ENCODE measurements at regions not wholly inside any gene's neighbourhood (a gene's known extent, or its start where the extent isn't known, plus 50 kb on each side); places are given as distances from the start of the nearest gene placed in this dataset.

DNA sequence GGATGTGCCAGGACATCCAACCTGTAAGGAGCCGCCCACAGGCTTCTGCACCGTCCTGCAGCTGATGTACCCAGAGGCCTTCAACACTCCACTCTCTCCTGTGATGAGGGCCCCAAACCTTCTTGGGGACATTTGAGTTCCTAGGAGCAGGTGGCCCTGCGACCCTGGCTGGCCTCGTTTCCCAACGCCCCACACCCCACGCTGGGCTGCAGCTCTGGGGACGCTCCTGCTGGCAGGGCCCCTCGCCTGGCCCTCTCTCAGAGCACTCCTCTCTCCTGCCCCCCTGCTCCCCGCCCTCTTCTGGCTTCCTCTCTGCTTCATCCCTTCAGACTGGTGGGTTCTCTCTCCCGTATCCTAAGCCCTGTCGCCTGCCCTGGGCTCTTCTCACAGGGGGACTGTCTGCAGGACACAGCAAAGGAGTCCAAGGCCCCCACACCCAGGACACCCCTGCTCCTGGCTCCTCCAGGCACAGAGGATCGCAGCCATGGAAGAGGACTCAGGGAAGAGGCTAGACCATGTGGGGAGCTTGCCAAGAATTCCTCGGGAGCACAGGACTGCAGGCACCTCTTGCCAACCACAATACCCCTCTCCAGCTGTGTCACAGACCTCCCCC, 541.4 kb downstream of the TCERG1L start:
- no peak for ATAC-seq
- H3K4me3 ChIP-seq = no peak overlapping the region
- no peaks in the 10 kb centered on the region for H3K36me3 ChIP-seq (ENCODE audit: low read depth)
- DNase-seq = peak in 1 of 3 donors; percentile 10
- H3K4me1 ChIP-seq (ENCODE audit: low read depth) = no peaks in the 10 kb centered on the region
- intact Hi-C loops (cut with DNase I, micrococcal nuclease) = no loop called here
- H3K9me3 ChIP-seq = peaks cover 26% of the 10 kb centered on the region
- TF ChIP-seq, protein P1, sequence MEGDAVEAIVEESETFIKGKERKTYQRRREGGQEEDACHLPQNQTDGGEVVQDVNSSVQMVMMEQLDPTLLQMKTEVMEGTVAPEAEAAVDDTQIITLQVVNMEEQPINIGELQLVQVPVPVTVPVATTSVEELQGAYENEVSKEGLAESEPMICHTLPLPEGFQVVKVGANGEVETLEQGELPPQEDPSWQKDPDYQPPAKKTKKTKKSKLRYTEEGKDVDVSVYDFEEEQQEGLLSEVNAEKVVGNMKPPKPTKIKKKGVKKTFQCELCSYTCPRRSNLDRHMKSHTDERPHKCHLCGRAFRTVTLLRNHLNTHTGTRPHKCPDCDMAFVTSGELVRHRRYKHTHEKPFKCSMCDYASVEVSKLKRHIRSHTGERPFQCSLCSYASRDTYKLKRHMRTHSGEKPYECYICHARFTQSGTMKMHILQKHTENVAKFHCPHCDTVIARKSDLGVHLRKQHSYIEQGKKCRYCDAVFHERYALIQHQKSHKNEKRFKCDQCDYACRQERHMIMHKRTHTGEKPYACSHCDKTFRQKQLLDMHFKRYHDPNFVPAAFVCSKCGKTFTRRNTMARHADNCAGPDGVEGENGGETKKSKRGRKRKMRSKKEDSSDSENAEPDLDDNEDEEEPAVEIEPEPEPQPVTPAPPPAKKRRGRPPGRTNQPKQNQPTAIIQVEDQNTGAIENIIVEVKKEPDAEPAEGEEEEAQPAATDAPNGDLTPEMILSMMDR (IDR thresholded peaks at IDR 0.05) = no peak

DNA sequence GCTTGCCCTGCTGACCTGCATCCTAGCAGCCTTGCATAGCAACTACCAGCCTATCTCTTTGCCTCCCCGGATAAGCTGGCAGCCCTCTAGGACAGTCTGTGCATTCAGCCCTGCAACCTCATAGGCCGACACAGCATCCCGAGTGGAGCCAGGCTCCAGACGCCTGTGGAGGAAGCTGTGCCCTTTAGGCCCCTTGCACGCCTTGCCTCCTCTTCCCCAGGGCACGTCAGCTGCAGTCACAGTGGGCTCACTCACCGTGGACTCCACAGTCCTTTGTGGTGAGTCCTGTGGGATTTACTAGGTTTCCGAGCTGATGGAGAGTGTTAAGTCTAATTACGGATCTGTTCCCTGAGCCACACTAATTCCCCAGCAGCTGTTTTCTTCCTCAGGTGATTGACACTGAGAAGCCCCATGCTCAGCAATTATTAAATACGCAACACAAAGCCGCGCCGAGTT, 540.0 kb downstream of the TCERG1L start:
- Histone ChIP-seq H3K4me3 (no peak overlapping the region), H3K4me1 (ENCODE audit: low read depth) (no peaks in the 10 kb centered on the region), H3K36me3 (ENCODE audit: low read depth) (no peaks in the 10 kb centered on the region), H3K9me3 (peaks cover 22% of the 10 kb centered on the region)
- ATAC-seq (no peak), DNase-seq (no peak)
- intact Hi-C loops (cut with DNase I, micrococcal nuclease) = no loop called here
- TF ChIP-seq, protein P1 (IDR thresholded peaks at IDR 0.05) = no peak

DNA sequence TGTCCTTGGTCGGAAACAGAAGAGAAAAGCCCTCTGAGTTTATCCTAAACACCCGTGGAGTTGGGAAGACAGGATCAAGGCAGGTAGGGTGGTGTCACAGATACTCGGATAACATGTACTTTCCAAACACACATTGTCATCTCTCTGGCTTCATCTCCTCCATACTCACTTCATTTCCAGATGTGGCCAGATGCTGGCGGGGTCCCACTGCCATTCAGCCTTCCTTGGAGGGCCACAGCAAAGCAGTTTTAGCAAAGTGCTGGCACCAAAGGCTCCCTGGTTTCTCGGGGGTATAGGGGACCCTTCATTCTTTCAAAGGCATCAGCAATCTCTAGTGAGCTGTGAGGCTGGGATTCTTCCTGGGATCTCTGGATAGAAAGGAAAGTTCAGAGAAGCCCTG, 539.5 kb downstream of the TCERG1L start:
- no peak for DNase-seq
- TF ChIP-seq, protein P1 (IDR thresholded peaks at IDR 0.05) = no peak
- intact Hi-C loops (cut with DNase I, micrococcal nuclease) = no loop called here

DNA sequence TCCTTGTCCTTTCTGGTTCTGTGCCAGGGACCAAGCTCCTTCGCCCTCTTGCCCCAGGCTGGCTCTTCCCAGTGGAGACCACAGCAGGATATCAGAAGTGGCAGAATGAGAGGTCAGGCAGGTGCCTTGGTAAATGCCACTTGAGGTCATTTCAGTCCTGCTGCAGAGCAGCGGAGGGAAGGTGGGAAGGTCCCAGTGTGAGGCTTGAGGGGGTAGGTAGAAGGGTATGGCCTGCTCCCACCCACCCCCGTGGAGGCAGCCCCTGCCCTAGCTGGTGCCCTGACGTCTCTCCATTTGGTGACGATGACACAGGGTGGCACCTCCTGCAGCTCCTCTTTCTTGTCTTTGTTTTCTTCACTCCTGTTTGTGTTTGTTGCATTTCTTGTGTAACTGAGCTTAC, 538.8 kb downstream of the TCERG1L start:
- DNase-seq (peak in 1 of 3 donors; percentile 4), ATAC-seq (no peak)
- TF ChIP-seq, protein P1 (IDR thresholded peaks at IDR 0.05) = no peak
- intact Hi-C loops (cut with DNase I, micrococcal nuclease) = no loop called here
- Histone ChIP-seq H3K36me3 (ENCODE audit: low read depth) (no peaks in the 10 kb centered on the region), H3K4me1 (ENCODE audit: low read depth) (no peaks in the 10 kb centered on the region), H3K4me3 (no peak overlapping the region), H3K9me3 (peaks cover 18% of the 10 kb centered on the region)

More for the DNA sequence above, 539.5 kb downstream of the TCERG1L start:
- ATAC-seq = no peak
- Histone ChIP-seq H3K9me3 (peaks cover 21% of the 10 kb centered on the region), H3K4me1 (ENCODE audit: low read depth) (no peaks in the 10 kb centered on the region), H3K36me3 (ENCODE audit: low read depth) (no peaks in the 10 kb centered on the region), H3K4me3 (no peak overlapping the region)

DNA sequence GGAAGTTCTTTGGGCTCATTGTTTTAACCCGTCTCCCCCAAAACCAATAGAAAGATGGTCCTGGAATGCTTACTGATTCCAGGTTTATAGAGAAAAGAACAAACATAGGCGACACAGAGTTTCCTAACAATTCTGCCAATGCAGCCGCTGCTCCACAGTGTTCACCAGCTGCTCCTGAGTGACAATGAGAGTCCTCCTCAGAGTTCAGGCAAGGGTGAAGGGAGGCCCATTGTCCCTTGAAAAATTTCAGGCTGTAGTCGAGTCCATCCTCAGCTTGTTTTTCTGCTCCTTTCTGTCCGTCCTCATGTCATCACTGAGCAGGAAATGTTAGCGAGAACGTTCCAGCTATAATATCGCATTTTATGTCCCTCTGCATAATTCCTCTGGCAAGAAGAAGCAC, 537.6 kb downstream of the TCERG1L start:
- Histone ChIP-seq H3K4me1 (ENCODE audit: low read depth) (no peaks in the 10 kb centered on the region), H3K9me3 (peaks cover 8% of the 10 kb centered on the region), H3K36me3 (ENCODE audit: low read depth) (no peaks in the 10 kb centered on the region), H3K4me3 (no peak overlapping the region)
- TF ChIP-seq, protein P1 (IDR thresholded peaks at IDR 0.05) = no peak
- intact Hi-C loops (cut with DNase I, micrococcal nuclease) = no loop called here
- DNase-seq (peak in 1 of 3 donors; percentile 3), ATAC-seq (no peak)
